Activated T-helper 17 cell treated with anti-CD3 and anti-CD28 coated beads, Interleukin-2, amount 50 U/mL, for 72 hours (primary cell): ENCODE measurements at regions not wholly inside any gene's neighbourhood (a gene's known extent, or its start where the extent isn't known, plus 50 kb on each side); places are given as distances from the start of the nearest gene placed in this dataset.

Experiments used
- ATAC-seq: fragments of 150-1000 bp; cut with Tn5 transposase; replicated peaks from 2 replicates; pipeline ENCODE4 v1.10.0; 2021; ENCODE audit warnings: mild to moderate bottlenecking, moderate library complexity
- H3K27ac Mint-ChIP-seq: one replicate; pipeline ENCODE4 v1.8.0; 2022; ENCODE audit warnings: mixed read lengths
- H3K27me3 Mint-ChIP-seq: one replicate; pipeline ENCODE4 v1.8.0; 2022; ENCODE audit warnings: mixed read lengths
- H3K36me3 Mint-ChIP-seq: one replicate; pipeline ENCODE4 v1.8.0; 2022; ENCODE audit warnings: low read depth, mild to moderate bottlenecking, mixed read lengths
- H3K4me1 Mint-ChIP-seq: one replicate; pipeline ENCODE4 v1.8.0; 2022; ENCODE audit warnings: mixed read lengths
- H3K4me3 Mint-ChIP-seq: one replicate; pipeline ENCODE4 v1.8.0; 2022; ENCODE audit warnings: mild to moderate bottlenecking, mixed read lengths
- H3K9me3 Mint-ChIP-seq: one replicate; pipeline ENCODE4 v1.8.0; 2022; ENCODE audit warnings: mixed read lengths

- Mint-ChIP-seq H3K9me3 (no peaks in the 10 kb centered on the region), H3K27ac (no peak overlapping the region), H3K27me3 (peaks cover 15% of the 10 kb centered on the region), H3K4me1 (no peaks in the 10 kb centered on the region), H3K36me3 (no peaks in the 10 kb centered on the region), H3K4me3 (no peak overlapping the region)
- no peak for ATAC-seq
Observed at GRCh38 chr11:116387641-116388040, 385.1 kb downstream of the BUD13 start.

- no peaks in the 10 kb centered on the region for H3K36me3 Mint-ChIP-seq
- H3K4me3 Mint-ChIP-seq: no peak overlapping the region
- no peak overlapping the region for H3K27ac Mint-ChIP-seq
- no peak for ATAC-seq
- H3K27me3 Mint-ChIP-seq: peaks cover 18% of the 10 kb centered on the region
- no peaks in the 10 kb centered on the region for H3K4me1 Mint-ChIP-seq
- no peaks in the 10 kb centered on the region for H3K9me3 Mint-ChIP-seq
Observed at GRCh38 chr11:116386118-116386699, 386.6 kb downstream of the BUD13 start.

- no peaks in the 10 kb centered on the region for H3K4me1 Mint-ChIP-seq
- no peak overlapping the region for H3K4me3 Mint-ChIP-seq
- H3K27me3 Mint-ChIP-seq: peaks cover 22% of the 10 kb centered on the region
- no peaks in the 10 kb centered on the region for H3K36me3 Mint-ChIP-seq
- ATAC-seq: no peak
- peaks cover 6% of the 10 kb centered on the region for H3K9me3 Mint-ChIP-seq
- H3K27ac Mint-ChIP-seq: no peak overlapping the region
Observed at GRCh38 chr11:116384876-116385275, 387.9 kb downstream of the BUD13 start.

- peaks cover 6% of the 10 kb centered on the region for H3K9me3 Mint-ChIP-seq
- no peak for ATAC-seq
- H3K36me3 Mint-ChIP-seq: no peaks in the 10 kb centered on the region
- no peaks in the 10 kb centered on the region for H3K4me1 Mint-ChIP-seq
- H3K27ac Mint-ChIP-seq: no peak overlapping the region
- peaks cover 20% of the 10 kb centered on the region for H3K27me3 Mint-ChIP-seq
- no peak overlapping the region for H3K4me3 Mint-ChIP-seq
Observed at GRCh38 chr11:116384407-116384806, 388.4 kb downstream of the BUD13 start.

- no peak for ATAC-seq
- peaks cover 24% of the 10 kb centered on the region for H3K27me3 Mint-ChIP-seq
- H3K4me3 Mint-ChIP-seq: no peak overlapping the region
- H3K9me3 Mint-ChIP-seq: peaks cover 9% of the 10 kb centered on the region
- no peak overlapping the region for H3K27ac Mint-ChIP-seq
- H3K4me1 Mint-ChIP-seq: no peaks in the 10 kb centered on the region
- no peaks in the 10 kb centered on the region for H3K36me3 Mint-ChIP-seq
Observed at GRCh38 chr11:116379185-116379828, 393.5 kb downstream of the BUD13 start.

GRCh38 chr11:116376547-116376946, 396.2 kb downstream of the BUD13 start:
- ATAC-seq: no peak
- Mint-ChIP-seq H3K36me3 (no peaks in the 10 kb centered on the region), H3K27me3 (peaks cover 14% of the 10 kb centered on the region), H3K9me3 (peaks cover 9% of the 10 kb centered on the region), H3K4me1 (no peaks in the 10 kb centered on the region), H3K4me3 (no peak overlapping the region), H3K27ac (no peak overlapping the region)

GRCh38 chr11:116376054-116376453, 396.7 kb downstream of the BUD13 start:
- peaks cover 9% of the 10 kb centered on the region for H3K9me3 Mint-ChIP-seq
- H3K36me3 Mint-ChIP-seq: no peaks in the 10 kb centered on the region
- H3K4me3 Mint-ChIP-seq: no peak overlapping the region
- no peak overlapping the region for H3K27ac Mint-ChIP-seq
- ATAC-seq: no peak
- peaks cover 10% of the 10 kb centered on the region for H3K27me3 Mint-ChIP-seq
- no peaks in the 10 kb centered on the region for H3K4me1 Mint-ChIP-seq

- peaks cover 5% of the 10 kb centered on the region for H3K27me3 Mint-ChIP-seq
- H3K4me3 Mint-ChIP-seq: no peak overlapping the region
- H3K27ac Mint-ChIP-seq: no peak overlapping the region
- H3K9me3 Mint-ChIP-seq: peaks cover 6% of the 10 kb centered on the region
- H3K4me1 Mint-ChIP-seq: no peaks in the 10 kb centered on the region
- ATAC-seq: no peak
- no peaks in the 10 kb centered on the region for H3K36me3 Mint-ChIP-seq
Observed at GRCh38 chr11:116375221-116375620, 397.6 kb downstream of the BUD13 start.

- no peaks in the 10 kb centered on the region for H3K36me3 Mint-ChIP-seq
- no peak for ATAC-seq
- H3K4me3 Mint-ChIP-seq: no peak overlapping the region
- H3K9me3 Mint-ChIP-seq: peaks cover 4% of the 10 kb centered on the region
- no peaks in the 10 kb centered on the region for H3K4me1 Mint-ChIP-seq
- peaks cover 4% of the 10 kb centered on the region for H3K27me3 Mint-ChIP-seq
- no peak overlapping the region for H3K27ac Mint-ChIP-seq
Observed at GRCh38 chr11:116374085-116374484, 398.7 kb downstream of the BUD13 start.

- no peak for ATAC-seq
- no peak overlapping the region for H3K27ac Mint-ChIP-seq
- peaks cover 4% of the 10 kb centered on the region for H3K9me3 Mint-ChIP-seq
- H3K4me1 Mint-ChIP-seq: no peaks in the 10 kb centered on the region
- H3K27me3 Mint-ChIP-seq: peaks cover 4% of the 10 kb centered on the region
- no peaks in the 10 kb centered on the region for H3K36me3 Mint-ChIP-seq
- H3K4me3 Mint-ChIP-seq: no peak overlapping the region
Observed at GRCh38 chr11:116373104-116373944, 399.5 kb downstream of the BUD13 start.

GRCh38 chr11:116371146-116371545, 401.6 kb downstream of the BUD13 start:
- Mint-ChIP-seq H3K27me3 (peaks cover 9% of the 10 kb centered on the region), H3K27ac (no peak overlapping the region), H3K4me3 (no peak overlapping the region)

GRCh38 chr11:116368784-116369183, 404.0 kb downstream of the BUD13 start:
- H3K9me3 Mint-ChIP-seq: peaks cover 3% of the 10 kb centered on the region

More at GRCh38 chr11:116371146-116371545, 401.6 kb downstream of the BUD13 start:
- Mint-ChIP-seq H3K4me1 (no peaks in the 10 kb centered on the region), H3K9me3 (peaks cover 6% of the 10 kb centered on the region), H3K36me3 (no peaks in the 10 kb centered on the region)
- no peak for ATAC-seq

GRCh38 chr11:116366980-116367645, 405.7 kb downstream of the BUD13 start:
- H3K4me3 Mint-ChIP-seq: no peak overlapping the region
- peaks cover 5% of the 10 kb centered on the region for H3K27me3 Mint-ChIP-seq
- ATAC-seq: no peak
- peaks cover 3% of the 10 kb centered on the region for H3K9me3 Mint-ChIP-seq
- no peaks in the 10 kb centered on the region for H3K4me1 Mint-ChIP-seq
- H3K27ac Mint-ChIP-seq: no peak overlapping the region
- H3K36me3 Mint-ChIP-seq: no peaks in the 10 kb centered on the region

More at GRCh38 chr11:116368784-116369183, 404.0 kb downstream of the BUD13 start:
- no peak overlapping the region for H3K4me3 Mint-ChIP-seq
- H3K27ac Mint-ChIP-seq: no peak overlapping the region
- H3K27me3 Mint-ChIP-seq: peaks cover 5% of the 10 kb centered on the region
- H3K4me1 Mint-ChIP-seq: no peaks in the 10 kb centered on the region
- H3K36me3 Mint-ChIP-seq: no peaks in the 10 kb centered on the region
- ATAC-seq: no peak

- Mint-ChIP-seq H3K9me3 (peaks cover 3% of the 10 kb centered on the region), H3K27me3 (peaks cover 5% of the 10 kb centered on the region), H3K27ac (no peak overlapping the region), H3K36me3 (no peaks in the 10 kb centered on the region), H3K4me1 (no peaks in the 10 kb centered on the region), H3K4me3 (no peak overlapping the region)
- no peak for ATAC-seq
Observed at GRCh38 chr11:116366451-116366850, 406.3 kb downstream of the BUD13 start.
